ENCODE measurements at regions not wholly inside any gene's neighbourhood (a gene's known extent, or its start where the extent isn't known, plus 50 kb on each side); places are given as distances from the start of the nearest gene placed in this dataset.

DNA sequence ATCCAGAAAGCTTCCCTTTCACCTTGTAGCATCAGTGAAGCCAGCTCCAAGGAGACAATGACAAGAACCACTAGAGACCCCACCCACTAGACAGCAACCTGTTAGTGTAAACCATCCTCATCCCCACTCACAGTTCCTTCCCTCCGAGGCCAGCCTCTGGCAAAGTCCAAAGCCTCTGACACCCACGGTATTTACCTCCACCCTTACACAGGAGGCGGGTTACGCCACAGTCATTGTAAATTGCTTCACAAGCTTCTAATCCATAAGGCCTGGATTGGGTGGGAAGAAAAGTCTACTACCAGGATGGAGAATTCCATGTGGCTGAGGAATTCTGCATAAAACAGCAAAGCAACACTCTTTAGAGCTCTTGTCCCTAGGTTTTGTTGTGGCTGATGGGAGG, 287.4 kb downstream of the BUD13 start:
- Mint-ChIP-seq H3K27me3 (ENCODE audit: insufficient read depth, low read depth, poor library complexity) (peaks cover 14% of the 10 kb centered on the region), H3K9me3 (no peaks in the 10 kb centered on the region), H3K36me3 (ENCODE audit: low read depth) (no peaks in the 10 kb centered on the region), H3K4me1 (peaks cover 4% of the 10 kb centered on the region; the same call in 1 of the 3 replicates), H3K4me3 (no peak overlapping the region), H3K27ac (no peak overlapping the region)
- H3K4me3 ChIP-seq: no peak overlapping the region
- H4K20me1 ChIP-seq (replicated peaks; ENCODE audit: insufficient read depth): no peaks in the 10 kb centered on the region
- H3K27ac ChIP-seq (ENCODE audit: low read depth): no peak overlapping the region
- no peaks in the 10 kb centered on the region for H3K4me1 ChIP-seq (ENCODE audit: insufficient read depth)
- H2AFZ ChIP-seq: no peak overlapping the region
- H3K9me2 ChIP-seq (ENCODE audit: insufficient read depth): peaks cover 4% of the 10 kb centered on the region; the same call in 1 of the 2 replicates
- H3K4me2 ChIP-seq: no peak overlapping the region
- H3K36me3 ChIP-seq (ENCODE audit: insufficient read depth): no peaks in the 10 kb centered on the region
- H3K79me2 ChIP-seq (replicated peaks; ENCODE audit: insufficient read depth): no peaks in the 10 kb centered on the region
- peaks cover 27% of the 10 kb centered on the region for H3K27me3 ChIP-seq (ENCODE audit: insufficient read depth)
- TF ChIP-seq POLR2AphosphoS5 (IDR thresholded peaks at IDR 0.05; ENCODE audit: low read depth): no peak
- TF ChIP-seq, protein P1, sequence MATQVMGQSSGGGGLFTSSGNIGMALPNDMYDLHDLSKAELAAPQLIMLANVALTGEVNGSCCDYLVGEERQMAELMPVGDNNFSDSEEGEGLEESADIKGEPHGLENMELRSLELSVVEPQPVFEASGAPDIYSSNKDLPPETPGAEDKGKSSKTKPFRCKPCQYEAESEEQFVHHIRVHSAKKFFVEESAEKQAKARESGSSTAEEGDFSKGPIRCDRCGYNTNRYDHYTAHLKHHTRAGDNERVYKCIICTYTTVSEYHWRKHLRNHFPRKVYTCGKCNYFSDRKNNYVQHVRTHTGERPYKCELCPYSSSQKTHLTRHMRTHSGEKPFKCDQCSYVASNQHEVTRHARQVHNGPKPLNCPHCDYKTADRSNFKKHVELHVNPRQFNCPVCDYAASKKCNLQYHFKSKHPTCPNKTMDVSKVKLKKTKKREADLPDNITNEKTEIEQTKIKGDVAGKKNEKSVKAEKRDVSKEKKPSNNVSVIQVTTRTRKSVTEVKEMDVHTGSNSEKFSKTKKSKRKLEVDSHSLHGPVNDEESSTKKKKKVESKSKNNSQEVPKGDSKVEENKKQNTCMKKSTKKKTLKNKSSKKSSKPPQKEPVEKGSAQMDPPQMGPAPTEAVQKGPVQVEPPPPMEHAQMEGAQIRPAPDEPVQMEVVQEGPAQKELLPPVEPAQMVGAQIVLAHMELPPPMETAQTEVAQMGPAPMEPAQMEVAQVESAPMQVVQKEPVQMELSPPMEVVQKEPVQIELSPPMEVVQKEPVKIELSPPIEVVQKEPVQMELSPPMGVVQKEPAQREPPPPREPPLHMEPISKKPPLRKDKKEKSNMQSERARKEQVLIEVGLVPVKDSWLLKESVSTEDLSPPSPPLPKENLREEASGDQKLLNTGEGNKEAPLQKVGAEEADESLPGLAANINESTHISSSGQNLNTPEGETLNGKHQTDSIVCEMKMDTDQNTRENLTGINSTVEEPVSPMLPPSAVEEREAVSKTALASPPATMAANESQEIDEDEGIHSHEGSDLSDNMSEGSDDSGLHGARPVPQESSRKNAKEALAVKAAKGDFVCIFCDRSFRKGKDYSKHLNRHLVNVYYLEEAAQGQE (IDR thresholded peaks at IDR 0.05; ENCODE audit: unreplicated experiment): no peak
- TF ChIP-seq CREB1 (CRISPR knock-in tag; IDR thresholded peaks at IDR 0.05; ENCODE audit: low read depth): no peak
- TF ChIP-seq, protein P2, sequence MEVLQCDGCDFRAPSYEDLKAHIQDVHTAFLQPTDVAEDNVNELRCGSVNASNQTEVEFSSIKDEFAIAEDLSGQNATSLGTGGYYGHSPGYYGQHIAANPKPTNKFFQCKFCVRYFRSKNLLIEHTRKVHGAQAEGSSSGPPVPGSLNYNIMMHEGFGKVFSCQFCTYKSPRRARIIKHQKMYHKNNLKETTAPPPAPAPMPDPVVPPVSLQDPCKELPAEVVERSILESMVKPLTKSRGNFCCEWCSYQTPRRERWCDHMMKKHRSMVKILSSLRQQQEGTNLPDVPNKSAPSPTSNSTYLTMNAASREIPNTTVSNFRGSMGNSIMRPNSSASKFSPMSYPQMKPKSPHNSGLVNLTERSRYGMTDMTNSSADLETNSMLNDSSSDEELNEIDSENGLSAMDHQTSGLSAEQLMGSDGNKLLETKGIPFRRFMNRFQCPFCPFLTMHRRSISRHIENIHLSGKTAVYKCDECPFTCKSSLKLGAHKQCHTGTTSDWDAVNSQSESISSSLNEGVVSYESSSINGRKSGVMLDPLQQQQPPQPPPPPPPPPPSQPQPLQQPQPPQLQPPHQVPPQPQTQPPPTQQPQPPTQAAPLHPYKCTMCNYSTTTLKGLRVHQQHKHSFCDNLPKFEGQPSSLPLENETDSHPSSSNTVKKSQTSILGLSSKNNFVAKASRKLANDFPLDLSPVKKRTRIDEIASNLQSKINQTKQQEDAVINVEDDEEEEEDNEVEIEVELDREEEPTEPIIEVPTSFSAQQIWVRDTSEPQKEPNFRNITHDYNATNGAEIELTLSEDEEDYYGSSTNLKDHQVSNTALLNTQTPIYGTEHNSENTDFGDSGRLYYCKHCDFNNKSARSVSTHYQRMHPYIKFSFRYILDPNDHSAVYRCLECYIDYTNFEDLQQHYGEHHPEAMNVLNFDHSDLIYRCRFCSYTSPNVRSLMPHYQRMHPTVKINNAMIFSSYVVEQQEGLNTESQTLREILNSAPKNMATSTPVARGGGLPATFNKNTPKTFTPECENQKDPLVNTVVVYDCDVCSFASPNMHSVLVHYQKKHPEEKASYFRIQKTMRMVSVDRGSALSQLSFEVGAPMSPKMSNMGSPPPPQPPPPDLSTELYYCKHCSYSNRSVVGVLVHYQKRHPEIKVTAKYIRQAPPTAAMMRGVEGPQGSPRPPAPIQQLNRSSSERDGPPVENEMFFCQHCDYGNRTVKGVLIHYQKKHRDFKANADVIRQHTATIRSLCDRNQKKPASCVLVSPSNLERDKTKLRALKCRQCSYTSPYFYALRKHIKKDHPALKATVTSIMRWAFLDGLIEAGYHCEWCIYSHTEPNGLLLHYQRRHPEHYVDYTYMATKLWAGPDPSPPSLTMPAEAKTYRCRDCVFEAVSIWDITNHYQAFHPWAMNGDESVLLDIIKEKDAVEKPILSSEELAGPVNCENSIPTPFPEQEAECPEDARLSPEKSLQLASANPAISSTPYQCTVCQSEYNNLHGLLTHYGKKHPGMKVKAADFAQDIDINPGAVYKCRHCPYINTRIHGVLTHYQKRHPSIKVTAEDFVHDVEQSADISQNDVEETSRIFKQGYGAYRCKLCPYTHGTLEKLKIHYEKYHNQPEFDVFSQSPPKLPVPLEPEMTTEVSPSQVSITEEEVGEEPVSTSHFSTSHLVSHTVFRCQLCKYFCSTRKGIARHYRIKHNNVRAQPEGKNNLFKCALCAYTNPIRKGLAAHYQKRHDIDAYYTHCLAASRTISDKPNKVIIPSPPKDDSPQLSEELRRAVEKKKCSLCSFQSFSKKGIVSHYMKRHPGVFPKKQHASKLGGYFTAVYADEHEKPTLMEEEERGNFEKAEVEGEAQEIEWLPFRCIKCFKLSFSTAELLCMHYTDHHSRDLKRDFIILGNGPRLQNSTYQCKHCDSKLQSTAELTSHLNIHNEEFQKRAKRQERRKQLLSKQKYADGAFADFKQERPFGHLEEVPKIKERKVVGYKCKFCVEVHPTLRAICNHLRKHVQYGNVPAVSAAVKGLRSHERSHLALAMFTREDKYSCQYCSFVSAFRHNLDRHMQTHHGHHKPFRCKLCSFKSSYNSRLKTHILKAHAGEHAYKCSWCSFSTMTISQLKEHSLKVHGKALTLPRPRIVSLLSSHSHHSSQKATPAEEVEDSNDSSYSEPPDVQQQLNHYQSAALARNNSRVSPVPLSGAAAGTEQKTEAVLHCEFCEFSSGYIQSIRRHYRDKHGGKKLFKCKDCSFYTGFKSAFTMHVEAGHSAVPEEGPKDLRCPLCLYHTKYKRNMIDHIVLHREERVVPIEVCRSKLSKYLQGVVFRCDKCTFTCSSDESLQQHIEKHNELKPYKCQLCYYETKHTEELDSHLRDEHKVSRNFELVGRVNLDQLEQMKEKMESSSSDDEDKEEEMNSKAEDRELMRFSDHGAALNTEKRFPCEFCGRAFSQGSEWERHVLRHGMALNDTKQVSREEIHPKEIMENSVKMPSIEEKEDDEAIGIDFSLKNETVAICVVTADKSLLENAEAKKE (CRISPR knock-in tag; IDR thresholded peaks at IDR 0.05): no peak
- no peak for TF ChIP-seq NANOG (IDR thresholded peaks at IDR 0.05; ENCODE audit: borderline replicate concordance)
- TF ChIP-seq JUNB (IDR thresholded peaks at IDR 0.05; ENCODE audit: unreplicated experiment): no peak
- no peak for TF ChIP-seq STAT1 (IDR thresholded peaks at IDR 0.05; ENCODE audit: unreplicated experiment)
- no peaks in the 10 kb centered on the region for H3F3A ChIP-seq (replicated peaks; ENCODE audit: low read depth)
- ATAC-seq: no peak
- DNase-seq (ENCODE audit: low spot score): no peak
